NCI-H460 (cell line): ENCODE measurements at regions not wholly inside any gene's neighbourhood (a gene's known extent, or its start where the extent isn't known, plus 50 kb on each side); places are given as distances from the start of the nearest gene placed in this dataset.

Experiments used
- DNase-seq: peaks from one replicate; pipeline ENCODE4 v3.0.0-alpha.2; 2016; ENCODE audit warnings: low read depth; ENCODE audit errors: extremely low read depth

DNA sequence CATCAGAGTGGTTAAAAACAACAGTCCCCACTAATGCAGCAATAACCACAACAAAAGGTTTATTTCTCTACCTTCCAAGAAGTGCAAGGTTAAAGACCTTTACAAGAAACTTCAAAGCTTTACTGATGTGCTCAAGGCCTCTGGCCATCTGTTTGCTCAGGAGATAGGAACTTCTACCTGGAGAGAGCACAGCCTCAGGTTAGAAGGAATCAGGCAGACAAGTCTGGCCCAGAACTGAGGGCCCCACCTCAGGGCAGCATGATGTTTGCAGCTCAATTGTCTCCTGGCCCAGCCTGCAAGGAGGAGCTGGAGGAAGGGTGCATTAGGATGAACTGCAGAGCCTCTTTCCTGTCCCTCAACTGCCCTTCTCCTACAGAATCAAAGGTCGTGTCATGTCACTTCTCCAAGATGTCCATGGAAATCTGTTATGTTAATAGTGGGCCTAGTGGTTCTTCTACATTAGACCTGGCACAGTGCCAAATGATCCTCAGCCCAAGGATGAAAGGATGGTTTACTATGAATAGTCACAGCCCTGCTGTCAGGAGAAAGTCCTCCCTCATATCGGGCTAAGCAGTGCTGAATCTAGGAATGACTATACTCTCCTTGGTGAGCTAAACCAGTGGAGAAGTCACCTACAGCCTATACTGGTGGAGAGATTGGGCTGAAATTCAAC, 98.9 kb upstream of the NTRK2 start:
- DNase-seq: no peak

DNA sequence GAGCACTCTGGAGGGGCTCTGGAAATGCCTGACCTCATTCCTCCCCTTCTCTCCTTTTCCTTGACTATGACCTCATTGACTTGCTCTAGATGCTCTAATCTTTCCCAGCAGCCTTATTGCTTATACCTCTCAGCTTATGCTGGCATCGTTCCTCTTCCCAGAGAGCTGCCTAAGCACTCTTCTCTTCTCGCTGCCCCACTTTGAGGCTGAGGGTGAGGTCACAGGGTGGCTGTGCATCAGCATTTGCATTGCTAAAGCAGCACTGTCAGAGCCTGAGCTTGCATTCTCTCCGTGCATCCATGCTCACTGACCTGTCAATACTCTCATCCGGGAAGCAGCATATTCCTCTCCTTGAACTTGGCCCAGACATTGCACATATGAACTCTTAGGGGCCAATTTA, 96.4 kb upstream of the NTRK2 start:
- no peak for DNase-seq

DNA sequence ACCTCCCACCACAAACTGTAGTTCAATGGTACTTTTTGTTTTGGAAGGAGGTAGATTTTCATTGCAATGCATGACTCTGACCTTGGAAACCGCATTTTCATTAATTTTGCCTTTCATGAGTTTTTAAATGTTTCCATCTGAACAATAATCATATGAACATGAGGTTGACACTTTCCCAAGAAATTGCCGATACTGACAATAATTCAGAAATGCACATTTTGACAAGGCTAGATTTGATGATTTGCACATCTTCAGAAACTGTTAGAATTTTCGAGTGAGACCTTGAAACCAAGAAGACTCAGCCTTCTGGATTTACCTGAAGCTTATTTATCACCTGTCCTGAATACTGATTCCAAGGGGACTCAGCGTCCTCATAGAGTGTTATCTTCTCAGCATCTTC, 93.8 kb upstream of the NTRK2 start:
- no peak for DNase-seq

DNA sequence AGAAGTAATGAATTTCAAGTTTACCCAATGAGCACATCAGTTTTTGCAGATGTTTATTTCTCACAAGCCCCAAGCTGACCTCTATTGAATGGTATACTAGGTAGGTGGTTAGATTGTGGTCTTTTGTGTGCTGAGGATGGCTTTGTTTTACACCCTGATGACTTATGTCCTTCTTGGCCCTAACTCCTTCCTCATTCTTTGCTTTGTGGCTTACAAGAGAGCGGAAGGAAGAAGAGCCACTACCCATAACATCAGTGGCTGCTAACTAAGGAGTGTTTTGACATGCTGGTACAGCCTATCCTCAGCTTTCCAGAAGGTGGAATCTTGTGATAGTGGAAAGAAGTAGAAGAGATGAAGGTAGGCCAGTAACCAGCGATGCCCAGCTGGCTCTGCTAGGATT, 85.7 kb upstream of the NTRK2 start:
- DNase-seq: no peak

DNA sequence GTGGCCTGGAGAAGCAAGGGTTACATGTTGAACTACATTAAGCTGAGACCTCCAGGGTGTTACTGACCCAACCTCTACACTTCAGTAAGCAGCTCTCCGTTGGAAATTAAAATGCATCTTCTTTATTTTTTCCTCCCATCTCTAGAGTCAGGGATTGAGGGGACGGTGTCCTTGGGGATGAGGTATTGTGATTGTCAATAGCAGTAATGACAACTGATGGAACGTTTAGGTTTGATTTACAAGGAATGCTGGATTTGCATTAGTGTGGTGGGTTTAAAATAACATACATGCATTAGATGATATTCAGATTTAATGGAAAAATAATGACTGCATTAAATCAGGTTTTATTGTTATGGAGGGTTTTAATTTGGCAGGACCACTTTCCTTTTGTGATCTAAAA, 82.9 kb upstream of the NTRK2 start:
- no peak for DNase-seq

DNA sequence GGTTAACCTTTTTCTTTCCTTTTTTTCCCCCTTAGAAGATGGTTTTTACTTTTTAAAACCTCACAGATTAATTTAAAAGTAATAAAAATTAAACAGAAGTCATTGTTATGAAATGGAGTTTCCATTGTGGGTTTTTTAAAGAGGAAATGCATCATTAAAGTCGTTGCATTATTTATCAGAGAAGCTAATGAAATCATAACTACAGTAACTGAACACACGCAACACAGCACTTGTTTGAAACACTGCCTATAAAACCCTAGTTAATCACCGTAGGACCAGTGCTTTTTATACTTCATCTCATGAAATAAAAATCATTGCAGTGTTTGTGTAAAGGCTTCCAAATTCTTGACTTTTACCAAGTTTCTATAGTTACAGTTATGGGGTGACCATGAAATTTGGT, 82.4 kb upstream of the NTRK2 start:
- no peak for DNase-seq

DNA sequence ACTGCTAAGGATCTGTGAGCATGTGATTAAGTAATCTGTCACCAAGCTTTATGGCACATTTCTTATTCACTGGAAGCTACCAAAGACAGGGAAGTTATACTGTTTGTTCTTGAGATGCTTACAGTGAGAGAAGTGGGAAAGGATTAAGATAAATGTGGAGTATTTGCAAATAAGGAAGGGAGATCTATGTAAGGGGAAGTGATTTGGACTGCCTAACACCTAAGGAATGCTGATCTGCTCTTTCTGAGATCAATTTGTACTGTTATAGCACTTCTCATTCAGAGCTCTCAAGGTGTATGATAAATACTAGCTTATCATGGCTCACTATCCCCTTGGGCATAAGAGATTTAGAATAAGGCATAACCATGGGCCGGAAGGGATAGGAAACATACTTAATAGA, 80.0 kb upstream of the NTRK2 start:
- DNase-seq: no peak

DNA sequence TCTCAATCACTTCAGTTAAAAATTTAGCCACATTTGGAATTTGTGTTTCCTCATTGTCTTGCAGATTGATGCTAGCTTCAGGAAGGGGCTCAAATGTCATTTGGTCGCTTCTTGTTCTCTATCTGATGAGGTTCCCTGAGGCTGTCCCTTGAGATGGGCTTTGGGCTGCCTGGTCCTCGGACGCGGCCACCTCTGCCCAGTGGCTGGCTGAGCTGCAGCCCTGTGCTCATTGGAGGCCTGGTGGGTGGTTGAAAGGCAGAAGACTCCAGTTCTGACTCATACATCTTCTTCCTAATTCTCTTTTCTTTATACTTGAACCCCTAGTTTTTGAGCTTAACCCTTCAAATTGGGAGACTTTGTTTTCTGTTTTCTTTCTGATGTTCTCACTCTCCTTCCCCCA, 78.8 kb upstream of the NTRK2 start:
- DNase-seq: no peak

DNA sequence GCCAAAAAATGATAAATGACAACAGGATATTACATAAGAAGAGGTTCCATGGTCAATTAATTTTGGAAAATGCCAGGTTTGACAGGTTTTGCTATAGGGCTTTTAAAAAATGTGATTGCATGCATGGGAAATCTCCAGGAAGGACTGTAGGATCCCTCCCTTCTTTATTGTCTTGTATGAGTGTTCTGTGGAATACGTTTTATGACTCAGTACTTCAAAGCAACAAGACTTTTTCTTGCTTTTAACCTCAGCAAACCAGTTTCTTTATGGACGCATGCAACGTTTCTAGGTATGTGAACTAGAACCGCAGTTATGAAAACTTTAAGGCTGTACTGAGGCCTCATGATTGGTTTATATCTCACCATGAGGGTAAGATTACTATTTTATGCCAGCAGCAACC, 76.6 kb upstream of the NTRK2 start:
- DNase-seq: no peak

DNA sequence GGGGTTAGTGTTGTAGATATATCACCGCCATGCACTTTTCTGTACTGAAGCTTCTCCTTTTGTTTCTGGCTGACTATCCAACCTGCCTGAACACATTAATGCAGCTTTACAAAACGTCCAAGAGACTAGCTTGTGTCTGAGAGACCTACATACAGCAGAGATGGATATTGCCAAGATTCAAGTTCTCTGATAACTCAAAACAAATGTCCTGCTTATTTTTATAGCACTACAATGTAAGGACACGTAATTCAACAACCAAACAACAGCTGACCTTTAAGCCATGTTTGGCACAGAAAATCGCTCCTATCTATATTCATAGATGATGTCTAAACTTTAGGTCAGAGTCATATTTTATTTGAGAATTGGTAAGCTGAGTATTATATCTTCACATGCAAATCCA, 76.2 kb upstream of the NTRK2 start:
- no peak for DNase-seq

DNA sequence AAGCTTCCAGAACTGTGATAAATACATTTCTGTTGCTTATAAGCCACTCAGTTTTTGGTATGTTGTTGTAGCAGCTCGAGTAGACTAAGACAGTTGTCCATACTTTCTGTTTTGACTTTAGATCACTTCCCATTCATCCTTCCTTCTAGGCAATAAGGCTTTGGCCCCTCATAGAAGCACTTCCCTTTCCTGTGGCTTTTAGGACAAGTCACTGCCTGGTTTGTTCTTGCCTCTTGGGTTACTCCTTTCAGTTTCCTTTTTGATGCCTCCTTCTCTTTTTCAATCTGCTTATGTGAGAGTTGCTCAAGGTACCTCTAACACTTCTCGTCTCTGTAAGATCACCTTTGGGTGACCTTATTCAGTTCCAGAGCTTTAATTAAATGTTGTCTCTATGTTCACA, 72.4 kb upstream of the NTRK2 start:
- DNase-seq: no peak

DNA sequence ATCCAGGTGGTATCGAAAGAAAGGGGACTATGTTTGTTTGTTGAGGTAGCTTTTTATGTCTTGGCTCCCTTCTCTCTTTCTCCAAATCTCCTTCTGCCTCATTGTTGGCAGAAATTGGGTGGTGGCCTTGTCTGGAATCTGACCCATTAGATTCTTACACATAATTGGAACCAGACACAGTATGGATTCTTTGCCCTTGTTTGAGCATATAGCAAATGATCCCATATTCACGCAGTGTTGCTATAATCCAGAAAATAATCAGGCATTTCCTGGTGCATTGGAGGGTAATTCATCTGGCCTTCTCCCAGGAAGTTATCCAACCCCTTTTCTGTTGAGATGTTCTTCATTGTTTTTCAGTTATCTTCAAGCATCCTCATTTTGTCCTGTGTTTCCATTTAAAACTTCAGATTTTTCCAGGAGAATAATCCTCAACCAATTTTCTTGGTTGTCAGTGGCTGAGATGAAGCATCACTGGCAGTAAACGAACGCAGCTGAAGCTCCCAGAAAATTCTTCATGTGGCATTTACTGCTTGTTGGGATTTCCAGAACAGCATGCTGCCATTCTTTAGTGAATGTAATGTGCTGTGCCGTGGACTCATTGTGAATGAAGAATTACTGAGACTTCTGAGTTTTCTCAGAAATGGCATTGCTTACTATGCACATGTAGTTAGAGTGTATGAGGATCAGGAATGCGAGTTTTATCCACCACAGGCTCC, 70.5 kb upstream of the NTRK2 start:
- DNase-seq: no peak

DNA sequence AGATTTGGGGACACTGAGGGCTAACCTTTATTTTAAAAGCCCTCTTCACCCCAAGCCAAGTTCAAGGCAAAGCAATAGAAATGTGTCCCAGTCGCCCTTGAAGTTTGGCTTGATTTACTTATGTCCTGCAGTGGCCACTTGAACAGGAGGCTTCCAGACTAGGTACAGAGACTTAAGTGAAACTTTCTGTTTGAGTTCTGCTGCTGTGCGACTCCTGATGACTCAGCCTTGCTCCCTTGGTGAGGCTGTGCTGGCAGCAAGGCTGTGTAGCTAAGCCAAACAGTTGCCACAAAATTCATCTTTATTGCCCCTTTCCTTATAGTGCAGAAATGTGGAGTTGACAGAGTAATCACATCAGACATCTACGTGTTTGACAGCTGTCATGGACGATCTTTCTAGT, 68.8 kb upstream of the NTRK2 start:
- DNase-seq: no peak

DNA sequence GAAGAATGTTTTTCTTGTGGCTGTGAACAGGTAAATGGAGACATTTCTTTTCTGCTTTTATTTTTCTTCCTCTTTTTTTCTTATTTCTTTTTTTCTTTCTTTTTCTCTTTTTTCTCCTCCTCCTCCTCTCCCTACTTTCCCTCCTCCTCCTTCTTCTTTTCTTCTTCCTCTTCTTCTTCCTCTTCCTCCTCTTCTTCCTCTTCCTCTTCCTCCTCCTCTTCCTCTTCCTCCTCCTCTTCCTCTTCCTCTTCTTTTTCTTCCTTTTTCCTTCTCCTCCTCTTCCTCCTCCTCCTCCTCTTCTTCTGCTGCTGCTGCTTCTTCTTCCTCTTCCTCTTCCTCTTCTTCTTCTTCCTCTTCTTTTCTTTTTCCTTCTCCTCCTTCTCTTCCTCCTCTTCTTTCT, 65.3 kb upstream of the NTRK2 start:
- DNase-seq: no peak

DNA sequence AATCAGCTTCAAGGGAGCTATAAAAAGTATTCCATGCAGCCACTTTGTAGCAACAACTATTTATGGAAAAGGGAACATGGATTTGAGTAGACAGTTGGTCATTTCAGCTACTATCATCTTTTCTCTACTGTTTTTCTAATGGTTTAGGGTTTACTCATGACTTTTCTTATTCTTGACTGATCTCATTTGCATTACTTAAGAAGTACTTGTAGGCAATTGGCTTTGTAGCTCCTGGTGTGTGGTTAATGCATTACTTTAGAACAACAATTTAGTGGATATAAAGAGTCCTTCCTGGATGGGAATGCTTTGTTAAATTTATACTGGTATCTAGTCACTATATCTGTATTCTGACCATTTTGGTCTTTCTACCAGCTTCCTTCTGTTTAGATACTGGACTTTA, 59.8 kb upstream of the NTRK2 start:
- DNase-seq: no peak

DNA sequence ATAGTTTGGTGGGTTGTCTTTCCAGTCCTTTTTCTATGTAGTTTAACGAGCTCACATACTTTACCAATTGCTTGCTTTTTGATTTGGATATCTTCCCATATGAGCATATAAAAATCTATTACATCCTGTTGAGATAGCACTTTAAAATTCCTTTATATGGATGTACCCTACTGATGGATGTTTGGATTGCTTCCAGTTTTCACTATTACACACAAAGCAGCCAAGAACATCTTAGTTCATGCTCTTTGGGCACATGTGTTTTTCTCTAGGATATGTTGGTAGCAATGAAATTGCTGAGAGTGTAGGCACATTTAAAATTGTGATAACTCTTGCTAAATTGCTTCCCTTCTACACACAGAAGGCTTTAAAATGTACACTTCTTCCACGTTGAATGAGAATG, 56.1 kb upstream of the NTRK2 start:
- DNase-seq: no peak

DNA sequence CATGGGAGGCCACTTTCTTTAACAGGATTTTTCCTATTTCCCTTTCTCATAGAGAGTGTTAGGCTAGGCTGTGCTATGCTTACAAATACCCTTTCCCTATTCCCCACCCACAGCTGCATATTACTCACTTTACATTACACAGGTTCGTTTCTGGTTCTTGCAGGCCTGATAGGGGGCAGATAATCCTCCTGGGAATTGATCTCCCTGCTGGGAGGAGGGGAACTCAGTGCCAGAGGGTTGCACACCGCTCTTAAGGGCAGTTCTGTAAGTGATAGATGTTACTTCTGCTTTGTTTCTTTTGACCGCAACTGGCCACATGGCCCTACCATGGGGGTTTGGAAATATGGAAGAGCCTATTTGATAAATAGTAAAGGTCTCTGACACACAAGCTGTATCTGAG, 54.0 kb upstream of the NTRK2 start:
- no peak for DNase-seq

DNA sequence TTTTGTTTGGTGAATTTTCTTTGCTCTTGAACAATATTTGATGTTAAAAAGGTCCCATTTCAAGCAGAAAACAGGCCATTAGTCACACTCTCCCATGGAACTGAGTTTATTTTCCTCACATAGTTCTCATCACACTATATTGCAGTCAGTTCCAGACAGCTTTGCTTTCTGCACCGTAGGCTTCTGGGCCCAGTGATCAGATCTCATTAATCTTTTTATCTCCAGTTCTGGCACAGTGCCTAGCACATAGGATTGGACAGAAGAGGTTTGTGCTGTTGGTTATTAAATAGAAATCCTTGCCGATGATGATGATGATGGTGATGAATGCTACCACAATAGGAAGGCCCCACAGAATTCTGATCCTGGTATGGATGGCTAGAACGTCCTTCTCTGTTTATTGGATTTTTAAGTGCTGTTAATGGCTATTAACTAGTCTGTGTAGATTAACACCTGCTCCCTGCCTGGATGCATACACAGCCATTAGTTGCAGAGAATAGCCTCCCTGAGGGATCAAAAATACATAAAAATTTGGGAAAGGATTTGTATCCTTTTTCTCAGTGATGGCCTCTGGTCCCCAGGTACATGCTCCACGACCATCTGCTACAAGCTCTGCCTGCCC, 52.0 kb upstream of the NTRK2 start:
- DNase-seq: no peak
